NCI-H524 (cell line): ENCODE measurements at regions not wholly inside any gene's neighbourhood (a gene's known extent, or its start where the extent isn't known, plus 50 kb on each side); places are given as distances from the start of the nearest gene placed in this dataset.

ENCODE experiments used
- DNase-seq, 2 experiments: peaks; one replicate each; lab custom pipeline; 2025; lab: John Stamatoyannopoulos, UW

DNA sequence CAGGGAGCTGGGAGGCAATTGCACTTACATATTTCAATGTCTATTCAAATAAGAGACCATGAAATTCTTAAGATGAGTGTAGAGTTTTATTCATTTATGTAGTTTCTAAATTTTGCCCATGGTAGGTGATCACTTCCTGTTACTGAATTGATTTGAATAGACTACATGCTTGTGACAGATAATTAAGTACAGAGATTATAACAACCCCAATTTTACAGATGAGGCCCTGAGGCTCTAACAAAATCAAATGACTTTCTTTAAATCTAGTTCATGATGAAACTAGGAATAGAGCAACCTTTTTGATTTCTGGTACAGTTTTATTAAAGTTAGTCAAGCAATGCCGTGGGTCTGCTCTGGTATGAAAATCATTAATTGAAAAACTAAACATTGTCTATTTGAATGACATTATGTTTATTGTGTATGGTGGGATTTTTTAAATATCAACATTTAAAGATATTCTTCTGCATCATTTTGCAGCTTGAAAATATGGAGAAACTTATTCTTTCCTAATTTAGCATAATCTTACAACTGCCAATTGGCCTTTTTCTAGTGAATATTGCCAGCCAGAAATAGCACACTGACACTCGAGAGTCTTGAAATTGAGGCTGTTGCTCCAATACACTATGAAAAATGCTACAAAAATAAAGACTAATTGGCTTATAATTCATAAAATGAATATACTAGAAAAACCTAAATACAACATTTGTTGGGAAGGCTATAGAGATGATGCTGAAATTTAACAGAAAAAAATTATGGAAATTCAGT is 308.9 kb downstream of the SLC6A15 start:
- DNase-seq = no peak

DNA sequence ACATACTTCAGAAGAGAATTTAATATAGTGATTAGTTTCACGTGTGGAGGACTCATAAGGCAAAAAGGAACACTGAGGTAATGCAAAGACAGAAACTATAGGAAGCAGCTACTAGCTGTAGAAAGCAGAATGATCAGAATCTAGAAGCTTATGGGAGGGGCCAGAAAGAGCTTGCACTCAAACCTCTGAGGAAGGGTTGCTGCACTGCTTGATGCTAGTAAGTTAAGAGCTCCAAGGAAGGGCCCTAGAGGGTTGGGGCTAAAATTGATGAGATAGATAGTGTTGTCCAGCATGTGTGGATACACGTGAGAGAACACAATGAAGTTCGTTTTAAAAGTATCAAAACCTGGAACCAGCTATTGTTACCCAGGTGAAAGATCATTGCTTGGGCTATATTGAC is 311.1 kb downstream of the SLC6A15 start:
- DNase-seq = no peak

DNA sequence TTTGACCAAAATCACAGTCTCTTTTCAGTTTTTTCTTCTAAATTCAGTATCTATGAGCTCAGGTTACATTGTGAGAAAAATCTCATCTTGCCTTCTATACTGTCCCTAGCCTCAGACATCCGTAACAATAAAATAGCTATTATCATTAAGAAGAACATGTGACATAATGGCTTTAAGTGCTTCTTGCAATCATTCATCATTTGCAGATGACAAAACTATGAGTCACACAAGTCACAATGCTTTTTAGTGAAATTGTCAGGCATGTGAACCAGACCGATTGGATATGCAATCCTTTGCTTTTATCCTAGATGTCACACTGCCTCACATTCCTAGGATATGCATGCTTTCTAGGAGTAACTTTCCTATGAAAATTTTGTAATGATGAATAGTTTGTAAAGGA is 313.1 kb downstream of the SLC6A15 start:
- no peak for DNase-seq

DNA sequence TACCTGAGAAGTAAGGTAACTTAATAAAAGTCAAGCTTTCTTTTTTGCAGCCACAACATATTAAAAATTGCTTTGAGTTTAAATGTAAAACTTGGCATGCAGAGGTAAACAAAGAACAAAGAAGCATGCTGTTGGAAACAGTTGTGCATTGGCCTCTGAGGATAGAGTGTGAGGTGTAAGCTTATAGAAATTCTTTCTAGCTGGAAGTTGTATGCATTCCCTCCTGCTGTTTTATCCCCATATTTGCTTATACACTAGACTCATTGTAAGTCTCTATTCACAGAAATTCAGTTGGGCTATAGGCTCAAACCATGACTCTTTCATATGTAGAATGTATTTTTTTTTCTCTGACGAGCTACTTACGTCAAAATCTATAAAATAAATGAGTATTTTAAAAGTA is 316.3 kb downstream of the SLC6A15 start:
- no peak for DNase-seq

DNA sequence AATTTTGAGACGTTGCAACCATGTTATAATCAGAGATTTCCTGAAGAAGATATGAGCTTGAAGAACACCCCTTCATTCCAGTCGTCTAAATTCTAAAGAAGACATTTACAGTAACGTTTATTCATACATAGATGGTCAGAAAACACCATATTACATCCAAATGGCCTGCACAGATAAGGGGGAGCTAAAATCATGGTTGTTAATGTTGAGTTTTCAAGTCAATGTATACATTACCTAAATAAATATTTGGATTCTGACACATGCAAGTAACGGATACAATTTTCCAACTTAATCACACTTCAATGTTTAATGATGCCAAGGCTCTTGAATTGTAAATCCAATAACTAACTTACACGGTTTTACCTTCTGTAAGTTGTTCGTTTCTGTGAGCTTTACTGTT is 318.4 kb downstream of the SLC6A15 start:
- DNase-seq = no peak

- no peak for DNase-seq
Observed at GRCh38 chr12:84585776-84586395, 326.7 kb downstream of the SLC6A15 start.

- DNase-seq = no peak
Observed at GRCh38 chr12:84572196-84572595, 340.4 kb downstream of the SLC6A15 start.

DNA sequence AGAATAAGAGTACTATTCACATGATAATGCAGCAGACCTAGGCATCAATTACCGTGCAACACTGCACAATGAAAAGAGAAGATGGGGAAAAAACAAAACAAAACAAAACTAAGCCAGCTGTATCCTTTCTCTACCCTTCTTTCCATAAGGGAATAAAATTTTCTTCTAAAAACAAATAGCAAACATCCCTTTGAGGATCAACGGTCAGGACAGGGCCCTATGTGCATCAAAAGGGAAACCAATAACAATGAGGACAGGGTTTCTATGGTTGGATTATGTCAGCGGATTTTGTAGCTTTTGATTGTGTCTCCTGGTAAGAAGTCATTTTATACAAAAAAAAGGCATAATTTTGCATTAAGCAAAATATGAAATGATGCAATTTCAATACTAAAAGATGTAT is 350.3 kb downstream of the SLC6A15 start:
- DNase-seq = no peak

- DNase-seq = no peak
Observed at GRCh38 chr12:84561351-84561750, 351.2 kb downstream of the SLC6A15 start.

DNA sequence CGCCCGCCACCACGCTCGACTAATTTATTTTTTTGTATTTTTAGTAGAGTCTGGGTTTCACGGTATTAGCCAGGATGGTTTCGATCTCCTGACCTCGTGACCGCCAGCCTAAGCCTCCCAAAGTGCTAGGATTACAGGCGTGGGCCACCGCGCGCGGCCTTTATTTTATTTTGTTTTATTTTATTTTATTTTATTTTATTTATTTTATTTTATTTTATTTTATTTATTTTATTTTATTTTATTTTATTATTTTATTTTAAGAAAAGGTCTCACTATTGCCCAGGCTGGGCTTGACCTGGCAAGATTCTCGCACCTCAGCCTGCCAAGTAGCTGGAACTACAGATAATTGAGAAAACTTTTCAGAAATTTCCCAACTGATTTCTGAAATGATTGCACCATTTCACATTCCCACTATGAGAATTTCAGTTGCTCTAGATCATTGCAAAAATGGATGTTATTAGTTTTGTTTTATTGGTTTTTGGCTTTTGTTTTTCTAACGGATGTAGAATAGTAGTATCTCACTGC is 358.3 kb downstream of the SLC6A15 start:
- no peak for DNase-seq

DNA sequence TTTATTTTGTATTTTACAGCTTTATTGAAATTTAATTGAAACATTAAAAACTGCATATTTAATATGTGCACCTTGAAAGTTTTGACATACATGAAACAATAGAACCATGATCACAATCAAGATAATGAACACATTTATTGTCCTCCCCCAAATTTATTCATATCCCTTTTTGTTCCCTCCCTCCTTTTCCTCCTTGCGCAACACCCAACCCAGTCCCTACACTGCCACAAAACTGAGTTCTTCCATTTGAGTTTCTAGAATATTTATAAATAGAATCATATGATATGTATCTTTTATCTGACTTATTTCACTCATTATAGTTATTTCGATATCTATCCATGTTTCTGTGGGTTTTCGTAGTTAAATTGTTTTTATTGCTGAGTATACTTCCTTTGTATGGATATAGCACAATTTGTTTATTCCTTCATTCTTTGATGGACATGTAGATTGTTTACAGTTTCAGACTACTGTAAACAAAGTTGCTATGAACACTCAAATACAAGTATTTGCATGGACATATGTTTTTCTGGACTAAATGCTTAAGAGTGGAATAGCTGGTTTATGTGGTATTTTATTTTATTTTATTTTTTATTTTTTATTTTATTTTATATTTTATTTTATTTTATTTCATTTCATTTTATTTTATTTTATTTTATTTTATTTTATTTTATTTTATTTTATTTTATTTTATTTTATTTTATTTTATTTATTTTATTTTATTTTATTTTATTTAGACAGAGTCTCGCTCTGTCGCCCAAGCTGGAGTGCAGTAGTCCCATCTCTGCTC is 359.1 kb downstream of the SLC6A15 start:
- DNase-seq = no peak

- no peak for DNase-seq
Observed at GRCh38 chr12:84551373-84551772, 361.2 kb downstream of the SLC6A15 start.

DNA sequence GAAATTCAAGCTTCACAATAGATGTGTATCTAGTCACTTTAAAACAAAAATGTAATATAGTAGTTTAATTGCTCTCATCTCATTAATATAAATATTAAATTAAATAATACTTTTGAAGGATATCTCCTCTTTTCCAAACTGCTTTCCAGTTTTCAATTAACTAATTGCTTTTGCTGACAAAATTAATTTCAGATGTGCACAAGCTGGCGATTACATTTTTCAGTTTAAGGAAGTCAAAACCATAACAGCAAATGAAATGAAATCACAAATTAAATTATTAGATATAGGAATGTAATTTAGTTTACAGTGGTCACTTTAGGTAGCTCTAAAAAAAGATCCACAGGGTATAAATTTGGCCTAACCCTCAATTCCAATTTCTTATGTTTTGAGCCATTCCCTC is 362.1 kb downstream of the SLC6A15 start:
- DNase-seq = no peak

GRCh38 chr12:84542289-84542688 is 370.3 kb downstream of the SLC6A15 start:
- no peak for DNase-seq

DNA sequence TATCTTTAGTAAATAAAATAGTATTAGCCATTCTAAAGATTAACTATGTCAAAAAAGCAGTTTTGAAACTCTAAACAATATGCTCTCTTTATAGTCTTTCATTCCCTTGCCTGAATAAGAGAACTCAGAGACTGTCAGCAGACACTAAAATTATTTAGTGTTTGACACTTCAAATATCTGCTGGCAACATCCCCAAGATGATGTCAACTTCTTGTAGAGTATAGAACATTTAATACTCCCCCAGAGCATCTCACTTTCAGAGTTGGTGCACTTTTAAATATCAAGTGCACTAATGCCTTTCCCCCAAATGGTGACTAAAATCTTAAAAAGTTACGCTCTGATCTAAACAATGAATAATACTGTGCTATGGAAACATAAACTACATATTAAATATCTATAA is 374.9 kb downstream of the SLC6A15 start:
- DNase-seq = no peak

DNA sequence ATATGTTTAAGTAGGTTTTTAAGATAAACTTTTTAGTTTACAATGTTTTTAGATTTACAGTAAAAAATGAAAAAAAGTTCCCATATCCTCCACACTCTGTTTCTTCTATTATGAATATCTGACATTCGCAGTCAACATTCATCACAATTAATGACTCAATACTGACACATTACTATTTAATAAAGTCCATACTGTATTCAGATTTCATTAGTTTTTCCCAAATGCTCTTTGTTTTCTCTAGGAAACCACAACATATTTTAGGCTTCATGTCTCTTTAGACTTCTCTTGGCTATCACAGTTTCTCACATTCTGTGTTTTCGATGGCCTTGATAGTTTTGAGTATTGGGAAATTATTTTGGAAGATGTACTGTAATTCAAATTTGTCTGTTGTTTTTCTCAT is 399.8 kb downstream of the SLC6A15 start:
- DNase-seq = no peak

DNA sequence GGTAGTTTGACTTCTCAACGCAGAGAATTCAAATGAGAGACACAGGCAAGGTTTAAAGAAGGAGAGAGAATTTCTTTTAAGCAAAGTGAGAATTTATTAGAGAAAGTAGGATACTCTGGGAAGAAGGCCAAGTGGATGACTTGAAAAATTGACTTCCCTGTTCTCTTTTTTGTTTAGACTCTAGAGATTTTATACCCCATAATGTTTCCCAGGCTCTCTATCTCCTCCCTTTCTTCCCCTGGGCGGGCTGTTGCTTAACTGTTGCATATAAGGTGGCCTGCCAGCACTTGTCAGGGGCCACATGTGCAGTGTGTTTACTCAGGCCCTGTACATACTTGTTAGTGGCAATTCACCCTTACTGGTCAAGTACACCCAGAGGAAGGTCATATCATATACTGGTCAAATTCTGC is 403.7 kb downstream of the SLC6A15 start:
- no peak for DNase-seq

- DNase-seq = peak in 1 of 2 experiments; percentile 7
Observed at GRCh38 chr12:84507956-84508850, 404.4 kb downstream of the SLC6A15 start.

- no peak for DNase-seq
Observed at GRCh38 chr12:84506282-84506681, 406.3 kb downstream of the SLC6A15 start.

DNA sequence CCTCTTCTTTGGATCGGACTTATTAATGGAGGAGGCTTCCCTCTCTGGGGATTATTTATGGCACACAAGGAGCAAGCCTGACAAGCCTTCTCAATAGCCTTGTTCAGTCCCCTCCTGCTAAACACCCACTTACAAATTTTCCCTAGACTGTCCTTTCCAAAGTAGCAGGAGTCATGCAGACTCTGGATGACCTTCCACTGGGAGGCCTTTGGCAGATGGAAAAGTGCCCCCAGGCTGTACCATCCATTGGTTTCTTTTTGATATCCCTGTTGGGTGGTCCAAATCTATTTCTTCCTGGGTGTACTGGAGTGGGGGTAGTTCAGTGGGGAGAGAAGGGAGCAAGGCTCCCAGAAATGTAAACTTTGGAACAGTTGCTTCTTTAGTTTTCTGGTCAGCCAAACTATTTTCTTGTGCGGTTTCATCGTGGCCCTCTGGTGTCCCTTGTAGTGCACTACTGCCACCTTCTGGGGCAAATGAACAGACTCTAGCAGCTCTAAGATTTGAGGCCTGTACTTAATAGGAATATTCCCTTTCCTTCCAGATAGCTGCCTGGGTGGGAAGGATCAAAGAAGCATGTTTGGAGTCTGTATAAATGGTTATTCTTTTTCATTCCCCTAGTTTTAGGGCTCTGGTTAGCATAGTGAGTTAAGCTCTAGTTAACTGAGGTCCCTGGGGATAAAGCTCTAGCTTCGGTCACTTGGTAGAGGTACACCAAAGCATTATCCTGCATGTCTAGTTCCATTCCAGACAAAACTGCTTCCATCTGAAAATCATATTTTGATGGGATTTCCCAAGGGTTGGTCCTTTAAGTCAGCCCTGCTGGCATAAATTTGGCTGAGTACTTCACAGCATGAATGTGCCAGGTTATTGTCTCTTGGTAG is 409.5 kb downstream of the SLC6A15 start:
- DNase-seq = peak; percentile 16 to 55
